Keratinocyte (primary cell): ENCODE measurements at regions not wholly inside any gene's neighbourhood (a gene's known extent, or its start where the extent isn't known, plus 50 kb on each side); places are given as distances from the start of the nearest gene placed in this dataset.

Experiments
- EZH2 ChIP-seq: IDR thresholded peaks from one replicate; pipeline ENCODE4 v1.6.1; 2012; ENCODE audit warnings: inconsistent platforms, mild to moderate bottlenecking, low read length, moderate library complexity
- TF ChIP-seq, protein P1 (sequence below), 3 experiments: IDR thresholded peaks in 1 of 3; conservative IDR thresholded peaks in 1 of 3; optimal IDR thresholded peaks in 1 of 3; 2 replicates in 2 of 3; 3 replicates in 1 of 3; pipeline versions ENCODE3 to v1.5.1; 2011; ENCODE audit warnings: low read length in 3 of 3, mild to moderate bottlenecking in 3 of 3, moderate library complexity in 2 of 3, control low read depth in 1 of 3, inconsistent platforms in 1 of 3; ENCODE audit not compliant: insufficient read depth in 2 of 3; ENCODE audit errors: extremely low read depth in 1 of 3

DNA sequence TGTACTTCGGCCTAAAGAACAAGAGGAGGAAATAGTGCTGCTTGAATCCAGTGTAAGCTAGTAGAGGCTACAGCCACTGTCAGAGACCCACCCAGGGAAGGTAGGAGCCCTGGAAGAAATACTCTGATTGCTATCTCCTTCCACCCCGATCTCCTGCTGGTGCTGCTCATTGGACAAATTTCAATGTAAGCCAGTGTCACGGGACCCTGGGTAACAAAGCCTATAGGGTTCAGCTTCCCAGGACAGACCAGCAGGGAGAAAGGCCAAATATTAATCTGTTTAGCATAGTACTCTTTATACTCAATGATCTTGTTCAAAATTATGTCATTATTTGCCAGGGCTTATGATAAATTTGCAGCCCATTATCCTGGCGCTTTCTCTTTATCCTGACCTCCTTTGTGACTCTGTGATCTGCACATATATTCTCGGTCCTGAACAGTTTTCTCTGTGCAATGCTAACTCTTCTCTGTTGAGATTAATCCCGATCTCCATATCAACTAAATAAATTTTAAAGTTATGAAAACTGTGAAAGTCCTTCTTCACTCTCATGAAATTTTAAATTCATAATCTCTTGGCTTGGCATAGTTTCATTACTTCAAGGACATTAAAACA is 218.8 kb upstream of the PREP start:
- TF ChIP-seq, protein P1, sequence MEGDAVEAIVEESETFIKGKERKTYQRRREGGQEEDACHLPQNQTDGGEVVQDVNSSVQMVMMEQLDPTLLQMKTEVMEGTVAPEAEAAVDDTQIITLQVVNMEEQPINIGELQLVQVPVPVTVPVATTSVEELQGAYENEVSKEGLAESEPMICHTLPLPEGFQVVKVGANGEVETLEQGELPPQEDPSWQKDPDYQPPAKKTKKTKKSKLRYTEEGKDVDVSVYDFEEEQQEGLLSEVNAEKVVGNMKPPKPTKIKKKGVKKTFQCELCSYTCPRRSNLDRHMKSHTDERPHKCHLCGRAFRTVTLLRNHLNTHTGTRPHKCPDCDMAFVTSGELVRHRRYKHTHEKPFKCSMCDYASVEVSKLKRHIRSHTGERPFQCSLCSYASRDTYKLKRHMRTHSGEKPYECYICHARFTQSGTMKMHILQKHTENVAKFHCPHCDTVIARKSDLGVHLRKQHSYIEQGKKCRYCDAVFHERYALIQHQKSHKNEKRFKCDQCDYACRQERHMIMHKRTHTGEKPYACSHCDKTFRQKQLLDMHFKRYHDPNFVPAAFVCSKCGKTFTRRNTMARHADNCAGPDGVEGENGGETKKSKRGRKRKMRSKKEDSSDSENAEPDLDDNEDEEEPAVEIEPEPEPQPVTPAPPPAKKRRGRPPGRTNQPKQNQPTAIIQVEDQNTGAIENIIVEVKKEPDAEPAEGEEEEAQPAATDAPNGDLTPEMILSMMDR (optimal IDR thresholded peaks at IDR 0.05 in 1 of 3, IDR thresholded peaks at IDR 0.05 in 1 of 3, conservative IDR thresholded peaks at IDR 0.05 in 1 of 3; ENCODE audit: extremely low read depth in 1 of 3, insufficient read depth in 2 of 3, low read length in 3 of 3) = no peak
- no peak for TF ChIP-seq EZH2
